ENCODE measurements at regions not wholly inside any gene's neighbourhood (a gene's known extent, or its start where the extent isn't known, plus 50 kb on each side); places are given as distances from the start of the nearest gene placed in this dataset.

GRCh38 chr12:77741974-77742517 is 88.6 kb upstream of the NAV3 start:
- TF ChIP-seq CHD2 (IDR thresholded peaks at IDR 0.05; ENCODE audit: low read length, partially characterized antibody) (no peak), RAD21 (conservative IDR thresholded peaks at IDR 0.05 in 1 of 2, IDR thresholded peaks at IDR 0.05 in 1 of 2) (no peak), JUN (IDR thresholded peaks at IDR 0.05) (no peak), POLR2A (IDR thresholded peaks at IDR 0.05; ENCODE audit: low read length) (no peak), PHF8 (IDR thresholded peaks at IDR 0.05; ENCODE audit: borderline replicate concordance, low read depth) (no peak), CEBPB (IDR thresholded peaks at IDR 0.05) (peak; percentile 83 to 85), MYC (IDR thresholded peaks at IDR 0.05; ENCODE audit: borderline replicate concordance, low read length) (no peak)
- TF ChIP-seq, protein P1, sequence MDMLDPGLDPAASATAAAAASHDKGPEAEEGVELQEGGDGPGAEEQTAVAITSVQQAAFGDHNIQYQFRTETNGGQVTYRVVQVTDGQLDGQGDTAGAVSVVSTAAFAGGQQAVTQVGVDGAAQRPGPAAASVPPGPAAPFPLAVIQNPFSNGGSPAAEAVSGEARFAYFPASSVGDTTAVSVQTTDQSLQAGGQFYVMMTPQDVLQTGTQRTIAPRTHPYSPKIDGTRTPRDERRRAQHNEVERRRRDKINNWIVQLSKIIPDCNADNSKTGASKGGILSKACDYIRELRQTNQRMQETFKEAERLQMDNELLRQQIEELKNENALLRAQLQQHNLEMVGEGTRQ (IDR thresholded peaks at IDR 0.05) = no peak
- TF ChIP-seq, protein P2, sequence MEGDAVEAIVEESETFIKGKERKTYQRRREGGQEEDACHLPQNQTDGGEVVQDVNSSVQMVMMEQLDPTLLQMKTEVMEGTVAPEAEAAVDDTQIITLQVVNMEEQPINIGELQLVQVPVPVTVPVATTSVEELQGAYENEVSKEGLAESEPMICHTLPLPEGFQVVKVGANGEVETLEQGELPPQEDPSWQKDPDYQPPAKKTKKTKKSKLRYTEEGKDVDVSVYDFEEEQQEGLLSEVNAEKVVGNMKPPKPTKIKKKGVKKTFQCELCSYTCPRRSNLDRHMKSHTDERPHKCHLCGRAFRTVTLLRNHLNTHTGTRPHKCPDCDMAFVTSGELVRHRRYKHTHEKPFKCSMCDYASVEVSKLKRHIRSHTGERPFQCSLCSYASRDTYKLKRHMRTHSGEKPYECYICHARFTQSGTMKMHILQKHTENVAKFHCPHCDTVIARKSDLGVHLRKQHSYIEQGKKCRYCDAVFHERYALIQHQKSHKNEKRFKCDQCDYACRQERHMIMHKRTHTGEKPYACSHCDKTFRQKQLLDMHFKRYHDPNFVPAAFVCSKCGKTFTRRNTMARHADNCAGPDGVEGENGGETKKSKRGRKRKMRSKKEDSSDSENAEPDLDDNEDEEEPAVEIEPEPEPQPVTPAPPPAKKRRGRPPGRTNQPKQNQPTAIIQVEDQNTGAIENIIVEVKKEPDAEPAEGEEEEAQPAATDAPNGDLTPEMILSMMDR (IDR thresholded peaks at IDR 0.05) = no peak

All from A549 (cell line).